ENCODE measurements at regions not wholly inside any gene's neighbourhood (a gene's known extent, or its start where the extent isn't known, plus 50 kb on each side); places are given as distances from the start of the nearest gene placed in this dataset.

DNA sequence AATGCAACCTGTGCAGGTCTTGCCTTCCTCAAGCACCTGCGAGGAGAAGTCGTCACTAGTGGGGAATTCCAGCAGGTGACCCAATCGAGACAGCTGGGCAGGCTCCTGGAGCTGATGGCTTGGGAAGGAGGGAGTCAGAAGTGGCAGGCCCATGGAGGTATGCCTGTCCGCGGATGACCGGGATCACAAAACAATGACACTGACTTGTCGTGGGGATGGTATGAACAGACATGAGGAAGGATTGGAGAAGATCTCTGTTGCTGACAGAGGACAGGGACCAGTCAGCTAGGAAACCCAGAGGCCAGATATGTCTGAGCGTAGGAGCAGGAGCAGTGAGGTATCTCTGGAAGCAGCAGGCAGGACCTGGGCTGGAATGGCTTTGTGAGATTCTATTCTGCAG, 233.3 kb downstream of the SOX9 start:
- Histone ChIP-seq H3K4me1 (ENCODE audit: control insufficient read depth, extremely low read depth, insufficient read depth, low read length) (no peaks in the 10 kb centered on the region), H3K79me2 (ENCODE audit: control insufficient read depth, insufficient read depth, low read length) (no peaks in the 10 kb centered on the region), H3K9ac (ENCODE audit: insufficient read depth, low read length) (no peak overlapping the region), H3K36me3 (ENCODE audit: control insufficient read depth, insufficient read depth, low read length) (no peaks in the 10 kb centered on the region), H3K4me2 (ENCODE audit: extremely low read depth, insufficient read depth, low read length) (no peak overlapping the region), H3K27ac (ENCODE audit: insufficient read depth, low read length) (no peak overlapping the region), H3K4me3 (replicated peaks in 1 of 4; ENCODE audit: control extremely low read depth in 1 of 4, insufficient read depth in 1 of 4, low read depth in 3 of 4, low read length in 4 of 4) (no peak overlapping the region), H3K27me3 (ENCODE audit: control insufficient read depth, insufficient read depth, low read length) (no peaks in the 10 kb centered on the region), H2AFZ (ENCODE audit: low read length) (no peak overlapping the region), H4K20me1 (ENCODE audit: control insufficient read depth, extremely low read depth, insufficient read depth, low read length) (no peaks in the 10 kb centered on the region), H3K9me3 (ENCODE audit: control insufficient read depth, insufficient read depth, low read depth, low read length) (no peaks in the 10 kb centered on the region)
- TF ChIP-seq, protein P1, sequence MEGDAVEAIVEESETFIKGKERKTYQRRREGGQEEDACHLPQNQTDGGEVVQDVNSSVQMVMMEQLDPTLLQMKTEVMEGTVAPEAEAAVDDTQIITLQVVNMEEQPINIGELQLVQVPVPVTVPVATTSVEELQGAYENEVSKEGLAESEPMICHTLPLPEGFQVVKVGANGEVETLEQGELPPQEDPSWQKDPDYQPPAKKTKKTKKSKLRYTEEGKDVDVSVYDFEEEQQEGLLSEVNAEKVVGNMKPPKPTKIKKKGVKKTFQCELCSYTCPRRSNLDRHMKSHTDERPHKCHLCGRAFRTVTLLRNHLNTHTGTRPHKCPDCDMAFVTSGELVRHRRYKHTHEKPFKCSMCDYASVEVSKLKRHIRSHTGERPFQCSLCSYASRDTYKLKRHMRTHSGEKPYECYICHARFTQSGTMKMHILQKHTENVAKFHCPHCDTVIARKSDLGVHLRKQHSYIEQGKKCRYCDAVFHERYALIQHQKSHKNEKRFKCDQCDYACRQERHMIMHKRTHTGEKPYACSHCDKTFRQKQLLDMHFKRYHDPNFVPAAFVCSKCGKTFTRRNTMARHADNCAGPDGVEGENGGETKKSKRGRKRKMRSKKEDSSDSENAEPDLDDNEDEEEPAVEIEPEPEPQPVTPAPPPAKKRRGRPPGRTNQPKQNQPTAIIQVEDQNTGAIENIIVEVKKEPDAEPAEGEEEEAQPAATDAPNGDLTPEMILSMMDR (conservative IDR thresholded peaks at IDR 0.05 in 1 of 2, IDR thresholded peaks at IDR 0.05 in 1 of 2; ENCODE audit: low read depth in 1 of 2, low read length in 2 of 2): no peak
- no peak for DNase-seq (ENCODE audit: low read depth in 2 of 2)

DNA sequence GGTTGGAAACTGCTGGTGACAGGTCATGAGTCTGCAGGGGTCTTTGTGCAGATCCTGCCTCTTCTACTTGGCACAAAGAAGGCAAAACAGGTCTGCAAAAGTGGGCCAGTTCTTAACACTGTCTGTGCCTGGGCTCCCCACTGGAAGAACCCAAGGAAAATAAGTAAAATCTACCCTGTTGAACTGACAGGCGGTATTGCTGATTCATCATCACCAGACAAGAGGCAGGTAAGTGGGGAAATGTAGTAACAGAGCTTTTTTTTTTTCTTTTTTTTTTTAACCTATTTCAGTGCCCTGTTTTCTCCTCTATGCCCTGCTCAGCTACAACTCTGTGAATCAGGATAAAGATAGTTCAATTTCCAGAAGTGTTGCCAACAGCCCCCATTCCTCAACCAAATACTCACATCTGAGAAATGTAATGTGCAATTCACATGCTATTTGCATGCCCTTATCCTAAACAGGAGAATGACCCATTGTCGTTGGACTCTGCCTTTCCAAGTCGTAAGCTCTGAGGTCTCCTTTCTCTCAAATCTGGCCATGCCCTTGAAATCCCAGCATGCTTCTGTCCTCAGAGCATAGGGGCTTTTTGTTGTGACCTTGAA, 237.0 kb downstream of the SOX9 start:
- Histone ChIP-seq H3K27ac (ENCODE audit: insufficient read depth, low read length) (no peak overlapping the region), H3K4me1 (ENCODE audit: control insufficient read depth, extremely low read depth, insufficient read depth, low read length) (no peaks in the 10 kb centered on the region), H3K36me3 (ENCODE audit: control insufficient read depth, insufficient read depth, low read length) (no peaks in the 10 kb centered on the region), H3K9ac (ENCODE audit: insufficient read depth, low read length) (no peak overlapping the region), H4K20me1 (ENCODE audit: control insufficient read depth, extremely low read depth, insufficient read depth, low read length) (no peaks in the 10 kb centered on the region), H3K79me2 (ENCODE audit: control insufficient read depth, insufficient read depth, low read length) (no peaks in the 10 kb centered on the region), H3K4me3 (replicated peaks in 1 of 4; ENCODE audit: control extremely low read depth in 1 of 4, insufficient read depth in 1 of 4, low read depth in 3 of 4, low read length in 4 of 4) (no peak overlapping the region), H3K27me3 (ENCODE audit: control insufficient read depth, insufficient read depth, low read length) (no peaks in the 10 kb centered on the region), H3K4me2 (ENCODE audit: extremely low read depth, insufficient read depth, low read length) (no peak overlapping the region), H2AFZ (ENCODE audit: low read length) (no peak overlapping the region), H3K9me3 (ENCODE audit: control insufficient read depth, insufficient read depth, low read depth, low read length) (no peaks in the 10 kb centered on the region)
- TF ChIP-seq, protein P1 (conservative IDR thresholded peaks at IDR 0.05 in 1 of 2, IDR thresholded peaks at IDR 0.05 in 1 of 2; ENCODE audit: low read depth in 1 of 2, low read length in 2 of 2): no peak
- no peak for TF ChIP-seq EZH2 (IDR thresholded peaks at IDR 0.05; ENCODE audit: low read length, missing control alignments)
- DNase-seq (ENCODE audit: low read depth in 2 of 2): peak in 1 of 2 donors; percentile 59

- no peaks in the 10 kb centered on the region for H3K36me3 ChIP-seq (ENCODE audit: control insufficient read depth, insufficient read depth, low read length)
- peak; percentile 60 to 96 for DNase-seq (ENCODE audit: low read depth in 2 of 2)
- no peaks in the 10 kb centered on the region for H3K9me3 ChIP-seq (ENCODE audit: control insufficient read depth, insufficient read depth, low read depth, low read length)
- H2AFZ ChIP-seq (ENCODE audit: low read length): no peak overlapping the region
- no peaks in the 10 kb centered on the region for H4K20me1 ChIP-seq (ENCODE audit: control insufficient read depth, extremely low read depth, insufficient read depth, low read length)
- H3K27me3 ChIP-seq (ENCODE audit: control insufficient read depth, insufficient read depth, low read length): no peaks in the 10 kb centered on the region
- TF ChIP-seq, protein P1 (conservative IDR thresholded peaks at IDR 0.05 in 1 of 2, IDR thresholded peaks at IDR 0.05 in 1 of 2; ENCODE audit: low read depth in 1 of 2, low read length in 2 of 2): no peak
- TF ChIP-seq EZH2 (IDR thresholded peaks at IDR 0.05; ENCODE audit: low read length, missing control alignments): no peak
- no peak overlapping the region for H3K27ac ChIP-seq (ENCODE audit: insufficient read depth, low read length)
- no peak overlapping the region for H3K4me3 ChIP-seq (replicated peaks in 1 of 4; ENCODE audit: control extremely low read depth in 1 of 4, insufficient read depth in 1 of 4, low read depth in 3 of 4, low read length in 4 of 4)
- H3K79me2 ChIP-seq (ENCODE audit: control insufficient read depth, insufficient read depth, low read length): no peaks in the 10 kb centered on the region
- no peak overlapping the region for H3K9ac ChIP-seq (ENCODE audit: insufficient read depth, low read length)
- H3K4me1 ChIP-seq (ENCODE audit: control insufficient read depth, extremely low read depth, insufficient read depth, low read length): peaks cover 4% of the 10 kb centered on the region
- no peak overlapping the region for H3K4me2 ChIP-seq (ENCODE audit: extremely low read depth, insufficient read depth, low read length)
Observed at GRCh38 chr17:72358465-72358864, 237.6 kb downstream of the SOX9 start.

Data from fibroblast of lung (primary cell).